ENCODE measurements at regions not wholly inside any gene's neighbourhood (a gene's known extent, or its start where the extent isn't known, plus 50 kb on each side); places are given as distances from the start of the nearest gene placed in this dataset.

DNA sequence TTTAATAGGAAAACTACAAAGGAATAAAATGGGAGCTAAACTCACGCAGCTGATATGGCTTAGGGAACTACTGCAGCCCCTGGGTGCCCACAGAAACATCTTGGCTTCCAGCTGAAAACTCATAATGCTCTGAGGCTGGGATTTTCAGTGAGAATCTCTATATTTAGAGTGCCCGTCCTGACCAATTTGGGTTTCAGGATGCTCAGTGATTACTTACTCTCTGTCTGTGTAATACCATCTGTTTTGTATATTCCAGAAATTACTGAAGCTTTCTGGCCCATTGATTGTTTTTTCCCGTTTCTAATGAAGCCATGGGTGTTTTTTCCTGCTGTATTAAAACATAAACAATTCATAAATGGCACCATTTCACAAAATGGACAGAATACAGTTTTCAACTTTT lies 50.6 kb upstream of the ZNF385D start:
- Mint-ChIP-seq H3K27me3 (ENCODE audit: insufficient read depth, unreplicated experiment) (peaks cover 6% of the 10 kb centered on the region), H3K36me3 (ENCODE audit: insufficient read depth, unreplicated experiment) (no peaks in the 10 kb centered on the region), H3K4me3 (ENCODE audit: unreplicated experiment) (no peak overlapping the region), H3K4me1 (ENCODE audit: low read depth, unreplicated experiment) (no peaks in the 10 kb centered on the region), H3K9me3 (ENCODE audit: unreplicated experiment) (no peaks in the 10 kb centered on the region), H3K27ac (ENCODE audit: unreplicated experiment) (no peak overlapping the region)
- POLR2A ChIA-PET: no interaction called here
- intact Hi-C loops (cut with micrococcal nuclease; ENCODE audit: unreplicated experiment): no loop called here
- DNase-seq: no peak
- Histone ChIP-seq H3K4me3 (ENCODE audit: low read depth, low read length) (no peak overlapping the region), H3K27me3 (replicated peaks; ENCODE audit: control insufficient read depth, insufficient read depth, low read length) (no peaks in the 10 kb centered on the region), H3K36me3 (ENCODE audit: control insufficient read depth, insufficient read depth, low read length) (no peaks in the 10 kb centered on the region), H3K9me3 (no peaks in the 10 kb centered on the region), H3K4me1 (no peaks in the 10 kb centered on the region)
- no TSS peak for BruUV-seq (replicated peaks)
- CTCF ChIA-PET: no interaction called here
- TF ChIP-seq, protein P1, sequence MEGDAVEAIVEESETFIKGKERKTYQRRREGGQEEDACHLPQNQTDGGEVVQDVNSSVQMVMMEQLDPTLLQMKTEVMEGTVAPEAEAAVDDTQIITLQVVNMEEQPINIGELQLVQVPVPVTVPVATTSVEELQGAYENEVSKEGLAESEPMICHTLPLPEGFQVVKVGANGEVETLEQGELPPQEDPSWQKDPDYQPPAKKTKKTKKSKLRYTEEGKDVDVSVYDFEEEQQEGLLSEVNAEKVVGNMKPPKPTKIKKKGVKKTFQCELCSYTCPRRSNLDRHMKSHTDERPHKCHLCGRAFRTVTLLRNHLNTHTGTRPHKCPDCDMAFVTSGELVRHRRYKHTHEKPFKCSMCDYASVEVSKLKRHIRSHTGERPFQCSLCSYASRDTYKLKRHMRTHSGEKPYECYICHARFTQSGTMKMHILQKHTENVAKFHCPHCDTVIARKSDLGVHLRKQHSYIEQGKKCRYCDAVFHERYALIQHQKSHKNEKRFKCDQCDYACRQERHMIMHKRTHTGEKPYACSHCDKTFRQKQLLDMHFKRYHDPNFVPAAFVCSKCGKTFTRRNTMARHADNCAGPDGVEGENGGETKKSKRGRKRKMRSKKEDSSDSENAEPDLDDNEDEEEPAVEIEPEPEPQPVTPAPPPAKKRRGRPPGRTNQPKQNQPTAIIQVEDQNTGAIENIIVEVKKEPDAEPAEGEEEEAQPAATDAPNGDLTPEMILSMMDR (IDR thresholded peaks at IDR 0.05; ENCODE audit: insufficient read depth in 1 of 2, low read depth in 1 of 2, low read length in 1 of 2, severe bottlenecking in 1 of 2, unreplicated experiment in 1 of 2): no peak

DNA sequence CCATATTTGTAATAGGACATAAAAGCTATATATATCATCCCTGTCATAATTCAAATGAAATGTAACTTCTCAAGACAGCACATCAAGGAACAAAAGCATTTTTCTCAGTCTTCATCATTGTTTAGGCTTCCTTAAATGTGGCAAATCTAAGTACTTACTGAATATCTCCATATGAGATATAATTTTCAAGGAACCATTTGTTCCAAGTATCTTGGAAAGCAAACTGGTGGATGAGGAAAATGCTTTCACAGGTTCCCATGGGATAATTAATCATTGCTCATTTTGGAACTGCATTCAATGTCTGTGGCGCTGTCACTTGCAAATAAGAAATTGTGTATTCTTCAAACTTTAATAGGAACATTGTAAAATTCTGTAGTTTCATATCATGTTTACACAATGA lies 52.6 kb upstream of the ZNF385D start:
- no peak overlapping the region for H3K4me3 Mint-ChIP-seq (ENCODE audit: unreplicated experiment)
- H3K27me3 Mint-ChIP-seq (ENCODE audit: insufficient read depth, unreplicated experiment): peaks cover 6% of the 10 kb centered on the region
- no peaks in the 10 kb centered on the region for H3K9me3 Mint-ChIP-seq (ENCODE audit: unreplicated experiment)
- no peaks in the 10 kb centered on the region for H3K36me3 ChIP-seq (ENCODE audit: control insufficient read depth, insufficient read depth, low read length)
- H3K4me1 Mint-ChIP-seq (ENCODE audit: low read depth, unreplicated experiment): no peaks in the 10 kb centered on the region
- no peaks in the 10 kb centered on the region for H3K9me3 ChIP-seq
- no peak for DNase-seq
- CTCF ChIA-PET: no interaction called here
- no peaks in the 10 kb centered on the region for H3K27me3 ChIP-seq (replicated peaks; ENCODE audit: control insufficient read depth, insufficient read depth, low read length)
- no TSS peak for BruUV-seq (replicated peaks)
- no peaks in the 10 kb centered on the region for H3K4me1 ChIP-seq
- intact Hi-C loops (cut with micrococcal nuclease; ENCODE audit: unreplicated experiment): no loop called here
- TF ChIP-seq, protein P1 (IDR thresholded peaks at IDR 0.05; ENCODE audit: insufficient read depth in 1 of 2, low read depth in 1 of 2, low read length in 1 of 2, severe bottlenecking in 1 of 2, unreplicated experiment in 1 of 2): no peak
- POLR2A ChIA-PET: no interaction called here
- H3K4me3 ChIP-seq (ENCODE audit: low read depth, low read length): no peak overlapping the region
- H3K27ac Mint-ChIP-seq (ENCODE audit: unreplicated experiment): no peak overlapping the region
- H3K36me3 Mint-ChIP-seq (ENCODE audit: insufficient read depth, unreplicated experiment): no peaks in the 10 kb centered on the region

DNA sequence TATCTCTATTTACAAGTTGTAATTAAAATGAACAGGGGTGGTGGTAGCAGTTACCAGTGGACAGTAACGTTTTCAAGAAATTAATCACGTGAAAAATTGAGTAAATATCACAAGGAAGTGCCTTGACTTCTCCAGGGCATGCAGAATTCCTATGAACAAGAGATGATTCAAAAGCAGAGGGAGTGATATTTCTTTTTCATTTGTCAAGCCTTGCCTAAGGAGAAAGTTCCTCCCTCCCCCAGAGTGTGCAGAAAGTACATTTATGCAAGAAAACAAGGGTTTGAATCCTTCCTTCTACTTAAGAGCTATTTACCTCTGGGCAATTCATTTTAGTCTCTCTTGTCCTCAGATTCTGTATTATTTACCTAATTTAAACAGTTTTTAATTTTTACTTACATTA lies 53.3 kb upstream of the ZNF385D start:
- POLR2A ChIA-PET: no interaction called here
- no TSS peak for BruUV-seq (replicated peaks)
- intact Hi-C loops (cut with micrococcal nuclease; ENCODE audit: unreplicated experiment): no loop called here

More for the DNA sequence above, 53.3 kb upstream of the ZNF385D start:
- Histone ChIP-seq H3K27me3 (replicated peaks; ENCODE audit: control insufficient read depth, insufficient read depth, low read length) (no peaks in the 10 kb centered on the region), H3K4me1 (no peaks in the 10 kb centered on the region), H3K4me3 (ENCODE audit: low read depth, low read length) (no peak overlapping the region), H3K36me3 (ENCODE audit: control insufficient read depth, insufficient read depth, low read length) (no peaks in the 10 kb centered on the region), H3K9me3 (no peaks in the 10 kb centered on the region)
- Mint-ChIP-seq H3K36me3 (ENCODE audit: insufficient read depth, unreplicated experiment) (no peaks in the 10 kb centered on the region), H3K4me3 (ENCODE audit: unreplicated experiment) (no peak overlapping the region), H3K4me1 (ENCODE audit: low read depth, unreplicated experiment) (no peaks in the 10 kb centered on the region), H3K27ac (ENCODE audit: unreplicated experiment) (no peak overlapping the region), H3K27me3 (ENCODE audit: insufficient read depth, unreplicated experiment) (peaks cover 6% of the 10 kb centered on the region), H3K9me3 (ENCODE audit: unreplicated experiment) (no peaks in the 10 kb centered on the region)
- TF ChIP-seq, protein P1 (IDR thresholded peaks at IDR 0.05; ENCODE audit: insufficient read depth in 1 of 2, low read depth in 1 of 2, low read length in 1 of 2, severe bottlenecking in 1 of 2, unreplicated experiment in 1 of 2): no peak
- no peak for DNase-seq
- CTCF ChIA-PET: no interaction called here

All from Caco-2 (cell line).